ENCODE measurements at regions not wholly inside any gene's neighbourhood (a gene's known extent, or its start where the extent isn't known, plus 50 kb on each side); places are given as distances from the start of the nearest gene placed in this dataset.

GRCh38 chr15:39282663-39283208, 298.1 kb upstream of the THBS1 start:
- no peaks in the 10 kb centered on the region for H3K9me3 Mint-ChIP-seq
- peaks cover 26% of the 10 kb centered on the region for H3K27me3 Mint-ChIP-seq (ENCODE audit: low read depth)
- no peaks in the 10 kb centered on the region for H3K4me1 Mint-ChIP-seq (ENCODE audit: low read depth)
- no peak overlapping the region for H3K4me3 Mint-ChIP-seq
- no peak overlapping the region for H3K27ac Mint-ChIP-seq
- no peaks in the 10 kb centered on the region for H3K36me3 Mint-ChIP-seq (ENCODE audit: low read depth)

- Mint-ChIP-seq H3K9me3 (no peaks in the 10 kb centered on the region), H3K4me1 (ENCODE audit: low read depth) (no peaks in the 10 kb centered on the region), H3K36me3 (ENCODE audit: low read depth) (no peaks in the 10 kb centered on the region), H3K27ac (no peak overlapping the region), H3K27me3 (ENCODE audit: low read depth) (peaks cover 29% of the 10 kb centered on the region), H3K4me3 (no peak overlapping the region)
Observed at GRCh38 chr15:39283531-39283930, 297.3 kb upstream of the THBS1 start.

- Mint-ChIP-seq H3K9me3 (no peaks in the 10 kb centered on the region), H3K4me1 (ENCODE audit: low read depth) (no peaks in the 10 kb centered on the region), H3K27me3 (ENCODE audit: low read depth) (peaks cover 29% of the 10 kb centered on the region), H3K36me3 (ENCODE audit: low read depth) (no peaks in the 10 kb centered on the region), H3K4me3 (no peak overlapping the region), H3K27ac (no peak overlapping the region)
Observed at GRCh38 chr15:39285071-39285470, 295.8 kb upstream of the THBS1 start.

- Mint-ChIP-seq H3K36me3 (ENCODE audit: low read depth) (no peaks in the 10 kb centered on the region), H3K27me3 (ENCODE audit: low read depth) (peaks cover 29% of the 10 kb centered on the region), H3K27ac (no peak overlapping the region), H3K4me1 (ENCODE audit: low read depth) (no peaks in the 10 kb centered on the region), H3K4me3 (no peak overlapping the region), H3K9me3 (no peaks in the 10 kb centered on the region)
Observed at GRCh38 chr15:39285663-39286062, 295.2 kb upstream of the THBS1 start.

DNA sequence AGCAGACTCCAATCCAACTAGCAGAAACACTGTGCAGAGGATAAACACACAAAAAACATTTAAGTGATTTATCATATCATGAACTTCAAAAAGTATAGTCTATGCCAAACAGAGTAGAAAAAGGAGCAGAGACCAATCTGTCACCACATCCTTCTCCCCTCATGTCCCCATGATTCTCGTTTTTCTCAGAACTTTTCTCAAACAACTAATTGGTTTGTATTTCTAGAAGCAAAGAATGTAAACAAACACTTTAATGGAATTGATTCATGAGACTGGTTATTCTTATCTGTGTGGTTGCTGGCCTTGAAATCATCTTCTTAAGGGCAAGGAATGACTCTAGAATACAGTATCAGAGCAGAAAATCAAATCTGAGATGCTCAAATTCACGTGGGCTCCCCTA, 294.2 kb upstream of the THBS1 start:
- no peak overlapping the region for H3K27ac Mint-ChIP-seq
- peaks cover under 1% of the 10 kb centered on the region for H3K9me3 Mint-ChIP-seq
- H3K4me3 Mint-ChIP-seq, result no peak overlapping the region
- no peaks in the 10 kb centered on the region for H3K36me3 Mint-ChIP-seq (ENCODE audit: low read depth)
- H3K4me1 Mint-ChIP-seq (ENCODE audit: low read depth), result no peaks in the 10 kb centered on the region
- H3K27me3 Mint-ChIP-seq (ENCODE audit: low read depth), result peaks cover 32% of the 10 kb centered on the region

- H3K9me3 Mint-ChIP-seq, result peaks cover 4% of the 10 kb centered on the region
- peaks cover 32% of the 10 kb centered on the region for H3K27me3 Mint-ChIP-seq (ENCODE audit: low read depth)
Observed at GRCh38 chr15:39287322-39288195, 293.3 kb upstream of the THBS1 start.

GRCh38 chr15:39290711-39291435, 290.0 kb upstream of the THBS1 start:
- Mint-ChIP-seq H3K27me3 (ENCODE audit: low read depth) (peaks cover 21% of the 10 kb centered on the region), H3K4me1 (ENCODE audit: low read depth) (no peaks in the 10 kb centered on the region), H3K36me3 (ENCODE audit: low read depth) (no peaks in the 10 kb centered on the region), H3K9me3 (peaks cover 4% of the 10 kb centered on the region), H3K27ac (no peak overlapping the region), H3K4me3 (no peak overlapping the region)

More at GRCh38 chr15:39287322-39288195, 293.3 kb upstream of the THBS1 start:
- Mint-ChIP-seq H3K36me3 (ENCODE audit: low read depth) (no peaks in the 10 kb centered on the region), H3K4me1 (ENCODE audit: low read depth) (no peaks in the 10 kb centered on the region), H3K4me3 (no peak overlapping the region), H3K27ac (no peak overlapping the region)

- Mint-ChIP-seq H3K4me3 (no peak overlapping the region), H3K36me3 (ENCODE audit: low read depth) (no peaks in the 10 kb centered on the region), H3K27me3 (ENCODE audit: low read depth) (peaks cover 17% of the 10 kb centered on the region), H3K27ac (no peak overlapping the region), H3K4me1 (ENCODE audit: low read depth) (no peaks in the 10 kb centered on the region), H3K9me3 (peaks cover 4% of the 10 kb centered on the region)
Observed at GRCh38 chr15:39291690-39292089, 289.2 kb upstream of the THBS1 start.

GRCh38 chr15:39296955-39297354, 283.9 kb upstream of the THBS1 start:
- Mint-ChIP-seq H3K27me3 (ENCODE audit: low read depth) (peaks cover 26% of the 10 kb centered on the region), H3K4me1 (ENCODE audit: low read depth) (no peaks in the 10 kb centered on the region), H3K36me3 (ENCODE audit: low read depth) (no peaks in the 10 kb centered on the region), H3K4me3 (no peak overlapping the region), H3K27ac (no peak overlapping the region), H3K9me3 (peaks cover 1% of the 10 kb centered on the region)

DNA sequence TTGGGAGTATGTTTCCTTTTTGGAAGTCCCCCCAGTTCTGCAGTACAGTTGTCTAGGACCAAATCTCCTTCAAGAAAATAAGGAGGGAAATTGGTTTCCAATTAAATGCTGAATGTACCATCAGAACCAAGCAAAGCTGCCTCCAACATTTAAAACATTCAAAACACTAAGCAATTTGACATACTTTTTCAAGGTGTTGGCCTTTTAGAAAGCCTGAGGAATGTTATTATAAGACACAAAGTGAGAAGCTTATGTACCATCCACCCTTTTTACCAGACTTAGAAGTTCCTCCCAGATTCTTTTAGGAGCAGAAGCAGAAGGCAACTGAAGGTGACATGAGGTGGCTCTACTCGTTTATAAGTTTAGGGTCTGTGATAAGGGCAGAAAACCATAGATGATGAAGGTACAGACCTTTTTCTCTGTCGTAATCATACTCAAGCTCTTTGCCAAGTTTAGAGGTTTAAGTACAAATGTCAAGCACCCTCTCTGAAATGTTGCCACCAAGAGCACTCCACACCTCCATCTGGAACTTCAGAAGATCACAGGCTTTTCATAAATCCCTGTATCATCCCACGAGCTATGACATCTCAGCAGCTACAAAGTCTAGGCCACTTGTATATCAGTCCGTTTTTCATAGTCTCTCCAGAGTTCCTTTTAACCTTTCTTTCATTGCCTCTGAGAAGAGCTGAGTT, 282.5 kb upstream of the THBS1 start:
- Mint-ChIP-seq H3K36me3 (ENCODE audit: low read depth) (no peaks in the 10 kb centered on the region), H3K27ac (no peak overlapping the region), H3K9me3 (no peaks in the 10 kb centered on the region), H3K27me3 (ENCODE audit: low read depth) (peaks cover 28% of the 10 kb centered on the region), H3K4me1 (ENCODE audit: low read depth) (no peaks in the 10 kb centered on the region), H3K4me3 (no peak overlapping the region)

DNA sequence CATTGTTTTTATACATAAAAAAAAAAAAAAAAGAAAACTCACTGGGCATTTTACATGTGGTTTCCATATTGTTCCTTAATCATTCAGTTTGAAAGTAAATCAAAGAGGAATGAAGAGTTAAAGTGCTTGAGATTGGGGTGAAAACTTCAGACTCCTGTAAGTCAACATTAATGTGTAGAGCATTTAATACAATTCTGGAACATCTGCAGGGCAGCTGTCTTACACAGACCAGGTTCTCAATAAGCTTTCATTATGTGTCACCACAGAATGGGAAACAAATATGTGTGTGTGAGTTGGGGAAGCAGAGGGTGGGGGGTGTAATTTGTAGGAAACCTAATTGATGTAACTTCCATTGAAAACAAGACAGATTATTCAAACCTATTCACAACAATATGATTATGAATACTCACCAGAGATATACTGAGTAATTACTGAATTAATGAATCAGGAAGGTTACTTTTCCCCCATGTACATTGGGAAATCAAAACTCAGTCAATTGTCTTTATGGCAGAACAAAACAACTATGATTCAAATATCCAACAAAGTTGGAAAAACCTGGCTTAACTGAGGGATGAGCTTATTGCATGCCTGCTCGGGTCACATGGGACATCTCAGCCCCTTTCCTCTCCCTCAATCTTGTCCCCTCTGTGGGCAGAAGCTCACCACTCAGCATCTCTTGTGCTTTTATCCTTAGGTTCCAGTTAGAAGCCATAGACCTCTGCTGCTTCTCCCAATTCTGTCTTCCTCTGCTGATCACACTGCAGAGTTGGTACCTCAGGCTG, 281.2 kb upstream of the THBS1 start:
- H3K9me3 Mint-ChIP-seq, result no peaks in the 10 kb centered on the region
- no peak overlapping the region for H3K4me3 Mint-ChIP-seq
- H3K4me1 Mint-ChIP-seq (ENCODE audit: low read depth), result no peaks in the 10 kb centered on the region
- H3K36me3 Mint-ChIP-seq (ENCODE audit: low read depth), result no peaks in the 10 kb centered on the region
- no peak overlapping the region for H3K27ac Mint-ChIP-seq
- peaks cover 29% of the 10 kb centered on the region for H3K27me3 Mint-ChIP-seq (ENCODE audit: low read depth)

DNA sequence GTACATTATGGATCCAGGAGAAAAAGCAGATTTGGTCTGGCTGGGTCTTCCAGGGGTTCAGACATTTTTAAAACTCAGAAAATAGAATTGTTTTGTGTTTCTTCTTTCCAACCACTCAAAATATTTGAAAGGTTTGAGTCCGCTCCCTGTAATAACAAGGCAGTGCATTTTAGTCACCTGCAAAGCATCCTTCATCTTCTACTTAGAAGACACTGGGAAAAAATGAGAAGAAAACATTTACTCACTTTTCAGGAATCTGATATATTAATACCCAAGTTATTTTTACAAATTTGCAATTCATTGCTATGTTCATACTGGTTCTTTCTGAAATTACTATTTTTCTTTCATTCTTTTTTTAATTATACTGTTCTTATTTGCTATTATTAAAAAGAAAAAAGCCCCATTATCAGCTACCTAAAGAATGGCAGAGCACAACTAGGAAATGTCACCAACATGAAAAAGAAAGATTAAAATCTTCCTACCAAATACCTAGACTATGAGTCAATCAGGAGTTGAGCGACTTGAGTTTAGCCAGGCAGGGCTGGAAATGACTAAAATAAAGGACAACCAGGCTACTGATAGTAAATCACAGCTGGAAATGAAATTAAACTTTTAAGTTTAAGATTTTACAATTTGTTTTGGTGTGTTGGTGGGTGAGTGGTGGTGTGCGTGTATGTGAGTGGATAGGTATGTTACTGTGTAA, 280.3 kb upstream of the THBS1 start:
- Mint-ChIP-seq H3K27ac (no peak overlapping the region), H3K36me3 (ENCODE audit: low read depth) (no peaks in the 10 kb centered on the region), H3K27me3 (ENCODE audit: low read depth) (peaks cover 29% of the 10 kb centered on the region), H3K9me3 (no peaks in the 10 kb centered on the region), H3K4me1 (ENCODE audit: low read depth) (no peaks in the 10 kb centered on the region), H3K4me3 (no peak overlapping the region)

DNA sequence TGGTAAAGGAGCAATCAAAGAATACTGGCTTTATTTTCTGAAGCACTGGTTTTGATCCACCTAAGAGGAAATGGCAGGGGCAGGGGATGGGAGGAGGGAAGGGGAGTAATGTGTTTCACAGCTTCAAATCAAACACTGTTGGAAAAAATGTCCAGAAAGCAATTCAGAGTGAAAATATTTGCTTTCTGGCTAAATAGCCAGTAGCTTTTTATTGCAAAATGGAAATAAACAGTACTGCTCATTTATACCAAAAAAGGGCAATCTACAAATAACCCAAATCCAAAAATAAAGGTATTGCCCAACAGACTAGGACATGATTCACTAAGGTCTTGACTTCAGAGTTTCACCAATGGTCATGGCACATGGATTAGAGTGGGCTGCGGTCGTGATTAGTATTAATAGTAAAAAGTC, 279.3 kb upstream of the THBS1 start:
- Mint-ChIP-seq H3K4me1 (ENCODE audit: low read depth) (no peaks in the 10 kb centered on the region), H3K4me3 (no peak overlapping the region), H3K27ac (no peak overlapping the region), H3K9me3 (no peaks in the 10 kb centered on the region), H3K27me3 (ENCODE audit: low read depth) (peaks cover 25% of the 10 kb centered on the region), H3K36me3 (ENCODE audit: low read depth) (no peaks in the 10 kb centered on the region)

All from T-helper 1 cell treated with Interleukin-12 subunit alpha and Interleukin-12 subunit beta and Interleukin-4 antibody, amounts not matched to agents 30 μg/mL and 1 μg/mL, for 36 hours (primary cell).